BLaER1 treated with 17β-estradiol and CSF1 and Interleukin-3, amounts not matched to agents 10 nM and 100 nM (cell line): ENCODE measurements at regions not wholly inside any gene's neighbourhood (a gene's known extent, or its start where the extent isn't known, plus 50 kb on each side); places are given as distances from the start of the nearest gene placed in this dataset.

ENCODE experiments used
- H3K27ac ChIP-seq, 11 experiments: shearing (Covaris generic); formaldehyde crosslinking; 2 replicates each; pipeline ENCODE4 v1.8.1; 2022
- H3K27me3 ChIP-seq, 11 experiments: shearing (Covaris generic); formaldehyde crosslinking; 2 replicates each; pipeline ENCODE4 v1.8.1; 2022
- H3K36me3 ChIP-seq, 11 experiments: shearing (Covaris generic); formaldehyde crosslinking; 2 replicates each; pipeline ENCODE4 v1.8.1; 2022
- H3K4me1 ChIP-seq, 10 experiments: shearing (Covaris generic); formaldehyde crosslinking; 2 replicates each; pipeline ENCODE4 v1.8.1; 2022
- H3K4me2 ChIP-seq, 11 experiments: shearing (Covaris generic); formaldehyde crosslinking; 2 replicates each; pipeline ENCODE4 v1.8.1; 2022
- H3K4me3 ChIP-seq, 10 experiments: shearing (Covaris generic); formaldehyde crosslinking; 2 replicates each; pipeline ENCODE4 v1.8.1; 2022
- H3K9ac ChIP-seq, 11 experiments: shearing (Covaris generic); formaldehyde crosslinking; 2 replicates each; pipeline ENCODE4 v1.8.1; 2022
- H3K9me3 ChIP-seq, 11 experiments: shearing (Covaris generic); formaldehyde crosslinking; replicated peaks in 1 of 11; 2 replicates each; pipeline ENCODE4 v1.8.1; 2022
- H4K20me1 ChIP-seq, 11 experiments: shearing (Covaris generic); formaldehyde crosslinking; 2 replicates each; pipeline ENCODE4 v1.8.1; 2022
- Cebpa-rat ChIP-seq, 11 experiments: shearing (Covaris generic); IDR thresholded peaks; 2 replicates each; pipeline ENCODE4 v1.8.1; 2022

- Histone ChIP-seq H3K4me2 (no peak overlapping the region), H3K9ac (no peak overlapping the region), H3K4me1 (no peaks in the 10 kb centered on the region), H3K27ac (no peak overlapping the region), H3K36me3 (no peaks in the 10 kb centered on the region), H3K4me3 (no peak overlapping the region), H4K20me1 (no peaks in the 10 kb centered on the region), H3K9me3 (no peaks in the 10 kb centered on the region), H3K27me3 (no peaks in the 10 kb centered on the region)
- TF ChIP-seq Cebpa-rat (IDR thresholded peaks at IDR 0.05) = no peak
Observed at GRCh38 chr18:47689371-47689770, 241.1 kb downstream of the SMAD2 start.

- H3K27me3 ChIP-seq = no peaks in the 10 kb centered on the region
- H4K20me1 ChIP-seq = no peaks in the 10 kb centered on the region
- no peak for TF ChIP-seq Cebpa-rat (IDR thresholded peaks at IDR 0.05)
- no peaks in the 10 kb centered on the region for H3K9me3 ChIP-seq
- H3K27ac ChIP-seq = no peak overlapping the region
- H3K4me3 ChIP-seq = no peak overlapping the region
- no peak overlapping the region for H3K4me2 ChIP-seq
- peaks cover 0 to 4% (median 0%) of the 10 kb centered on the region in 10 experiments; a peak in 1 of 20 replicates for H3K4me1 ChIP-seq
- no peak overlapping the region for H3K9ac ChIP-seq
- no peaks in the 10 kb centered on the region for H3K36me3 ChIP-seq
Observed at GRCh38 chr18:47686806-47687205, 243.7 kb downstream of the SMAD2 start.

DNA sequence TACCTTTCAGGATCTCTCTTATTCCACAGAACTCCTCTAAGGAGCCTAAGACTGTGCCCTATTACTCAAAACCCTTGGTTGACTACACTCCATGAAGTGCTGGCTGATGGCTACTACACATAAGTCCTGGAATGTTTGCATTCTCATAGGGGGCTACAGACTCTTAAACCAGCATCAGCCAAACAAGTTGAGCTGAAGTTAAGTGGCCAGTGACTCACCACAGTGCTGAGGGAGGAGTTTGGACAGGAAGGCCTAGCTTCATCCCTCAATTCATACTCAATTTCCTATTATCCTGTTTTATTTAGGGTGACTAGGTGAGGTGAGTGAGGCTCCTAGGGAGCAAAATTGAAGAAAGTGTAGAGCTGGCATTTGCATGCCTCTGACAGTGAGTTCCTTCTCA is 246.7 kb downstream of the SMAD2 start:
- Histone ChIP-seq H3K4me2 (no peak overlapping the region), H3K4me3 (no peak overlapping the region), H4K20me1 (no peaks in the 10 kb centered on the region), H3K9me3 (no peaks in the 10 kb centered on the region), H3K9ac (no peak overlapping the region), H3K4me1 (peaks cover 0 to 27% (median 0%) of the 10 kb centered on the region in 10 experiments; a peak in 7 of 20 replicates), H3K27ac (no peak overlapping the region), H3K36me3 (no peaks in the 10 kb centered on the region), H3K27me3 (no peaks in the 10 kb centered on the region)
- TF ChIP-seq Cebpa-rat (IDR thresholded peaks at IDR 0.05) = no peak

- no peaks in the 10 kb centered on the region for H3K36me3 ChIP-seq
- H3K4me2 ChIP-seq = no peak overlapping the region
- no peak overlapping the region for H3K4me3 ChIP-seq
- no peak overlapping the region for H3K27ac ChIP-seq
- TF ChIP-seq Cebpa-rat (IDR thresholded peaks at IDR 0.05) = no peak
- no peaks in the 10 kb centered on the region for H3K27me3 ChIP-seq
- H3K9ac ChIP-seq = no peak overlapping the region
- H4K20me1 ChIP-seq = no peaks in the 10 kb centered on the region
- H3K4me1 ChIP-seq = peaks cover 0 to 27% (median 0%) of the 10 kb centered on the region in 10 experiments; a peak in 7 of 20 replicates
- no peaks in the 10 kb centered on the region for H3K9me3 ChIP-seq
Observed at GRCh38 chr18:47682876-47683275, 247.6 kb downstream of the SMAD2 start.

- H3K4me2 ChIP-seq = peak overlapping the region in 3 of 11 experiments; percentile 7 to 50 (median 20); a peak in 4 of 22 replicates
- TF ChIP-seq Cebpa-rat (IDR thresholded peaks at IDR 0.05) = no peak
- no peaks in the 10 kb centered on the region for H3K9me3 ChIP-seq
- H3K27ac ChIP-seq = no peak overlapping the region
- no peaks in the 10 kb centered on the region for H3K27me3 ChIP-seq
- H3K4me1 ChIP-seq = peaks cover 0 to 27% (median 0%) of the 10 kb centered on the region in 10 experiments; a peak in 7 of 20 replicates
- no peak overlapping the region for H3K9ac ChIP-seq
- no peaks in the 10 kb centered on the region for H3K36me3 ChIP-seq
- H4K20me1 ChIP-seq = no peaks in the 10 kb centered on the region
- no peak overlapping the region for H3K4me3 ChIP-seq
Observed at GRCh38 chr18:47680488-47680887, 250.0 kb downstream of the SMAD2 start.

GRCh38 chr18:47679864-47680263 is 250.6 kb downstream of the SMAD2 start:
- Histone ChIP-seq H3K9me3 (no peaks in the 10 kb centered on the region), H3K4me1 (peaks cover 0 to 27% (median 0%) of the 10 kb centered on the region in 10 experiments; a peak in 7 of 20 replicates), H3K4me2 (peak overlapping the region in 3 of 11 experiments; percentile 7 to 50 (median 20); a peak in 2 of 22 replicates), H3K4me3 (no peak overlapping the region), H3K9ac (no peak overlapping the region), H3K27me3 (no peaks in the 10 kb centered on the region), H3K36me3 (no peaks in the 10 kb centered on the region), H4K20me1 (no peaks in the 10 kb centered on the region), H3K27ac (no peak overlapping the region)
- no peak for TF ChIP-seq Cebpa-rat (IDR thresholded peaks at IDR 0.05)

DNA sequence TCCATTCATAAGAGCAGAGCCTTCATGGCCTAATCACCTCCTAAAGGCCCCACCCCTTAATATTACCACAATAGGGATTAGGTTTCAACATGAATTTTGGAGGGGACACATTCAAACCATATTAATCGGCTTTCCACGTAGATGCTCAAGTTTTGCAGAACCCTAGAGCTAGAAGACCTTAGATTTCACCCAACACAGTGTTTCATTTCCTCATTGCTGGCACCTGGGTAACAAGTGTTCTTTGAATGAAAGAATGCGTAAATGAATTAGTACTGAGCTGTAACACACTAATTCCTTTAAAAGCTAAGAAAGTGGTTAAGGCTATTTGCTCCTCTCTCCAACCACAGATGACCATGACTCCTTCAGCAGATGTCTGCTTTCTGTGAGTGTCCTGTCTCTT is 252.5 kb downstream of the SMAD2 start:
- Histone ChIP-seq H3K4me1 (peaks cover 0 to 27% (median 0%) of the 10 kb centered on the region in 10 experiments; a peak in 7 of 20 replicates), H3K27ac (no peak overlapping the region), H3K9me3 (no peaks in the 10 kb centered on the region), H4K20me1 (no peaks in the 10 kb centered on the region), H3K4me3 (no peak overlapping the region), H3K4me2 (no peak overlapping the region), H3K9ac (no peak overlapping the region), H3K27me3 (no peaks in the 10 kb centered on the region), H3K36me3 (no peaks in the 10 kb centered on the region)
- no peak for TF ChIP-seq Cebpa-rat (IDR thresholded peaks at IDR 0.05)

- H3K27me3 ChIP-seq = no peaks in the 10 kb centered on the region
Observed at GRCh38 chr18:47669815-47670214, 260.6 kb downstream of the SMAD2 start.

DNA sequence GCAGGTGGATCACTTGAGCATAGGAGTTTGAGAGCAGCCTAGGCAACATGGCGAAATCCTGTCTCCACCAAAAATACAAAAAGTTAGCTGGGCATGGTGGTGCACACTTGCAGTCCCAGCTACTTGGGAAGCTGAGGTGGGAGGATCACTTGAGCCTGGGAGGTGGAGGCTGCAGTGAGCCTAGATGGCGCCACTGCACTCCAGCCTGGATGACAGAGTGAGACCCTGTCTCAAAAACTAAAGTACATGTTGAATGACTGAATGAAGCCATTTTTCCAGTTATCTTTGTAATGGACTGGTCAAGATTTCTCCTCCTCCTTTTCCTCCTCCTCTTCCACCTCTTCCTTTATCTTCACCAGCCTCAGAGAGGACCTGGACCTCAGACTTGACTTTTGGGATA is 272.0 kb downstream of the SMAD2 start:
- Histone ChIP-seq H3K4me1 (no peaks in the 10 kb centered on the region), H3K9me3 (peaks cover 0 to 12% (median 8%) of the 10 kb centered on the region in 11 experiments; a peak in 13 of 22 replicates), H3K4me2 (no peak overlapping the region), H3K27me3 (no peaks in the 10 kb centered on the region), H4K20me1 (no peaks in the 10 kb centered on the region), H3K27ac (no peak overlapping the region), H3K4me3 (no peak overlapping the region), H3K9ac (no peak overlapping the region), H3K36me3 (no peaks in the 10 kb centered on the region)
- TF ChIP-seq Cebpa-rat (IDR thresholded peaks at IDR 0.05) = no peak

More at GRCh38 chr18:47669815-47670214, 260.6 kb downstream of the SMAD2 start:
- Histone ChIP-seq H3K36me3 (no peaks in the 10 kb centered on the region), H3K4me2 (no peak overlapping the region), H3K4me3 (no peak overlapping the region), H3K9me3 (no peaks in the 10 kb centered on the region), H4K20me1 (no peaks in the 10 kb centered on the region), H3K27ac (no peak overlapping the region), H3K9ac (no peak overlapping the region), H3K4me1 (no peaks in the 10 kb centered on the region)
- no peak for TF ChIP-seq Cebpa-rat (IDR thresholded peaks at IDR 0.05)

- Histone ChIP-seq H3K9me3 (peaks cover 0 to 9% (median 6%) of the 10 kb centered on the region in 11 experiments; a peak in 13 of 22 replicates), H3K36me3 (no peaks in the 10 kb centered on the region), H3K27ac (no peak overlapping the region), H3K9ac (no peak overlapping the region), H3K27me3 (no peaks in the 10 kb centered on the region), H4K20me1 (no peaks in the 10 kb centered on the region; a peak in 1 of 22 replicates), H3K4me2 (no peak overlapping the region), H3K4me1 (no peaks in the 10 kb centered on the region), H3K4me3 (no peak overlapping the region)
- no peak for TF ChIP-seq Cebpa-rat (IDR thresholded peaks at IDR 0.05)
Observed at GRCh38 chr18:47654988-47655387, 275.5 kb downstream of the SMAD2 start.
